MM.1S (cell line): ENCODE measurements at regions not wholly inside any gene's neighbourhood (a gene's known extent, or its start where the extent isn't known, plus 50 kb on each side); places are given as distances from the start of the nearest gene placed in this dataset.

Experiments
- DNase-seq: peaks from one replicate; pipeline ENCODE4 v3.0.0-alpha.2; 2015
- H2AFZ ChIP-seq: fragments of 300-600 bp; sonication (generic); 2 replicates; pipeline ENCODE4 v1.6.0; 2016; ENCODE audit warnings: antibody characterized with exemption, low read length
- H3F3A ChIP-seq: fragments of 300-600 bp; sonication (generic); 2 replicates; pipeline ENCODE4 v1.6.1; 2016; ENCODE audit warnings: mild to moderate bottlenecking, antibody characterized with exemption, low read length, moderate library complexity, mixed read lengths; ENCODE audit not compliant: insufficient read depth
- H3K27ac ChIP-seq: fragments of 300-600 bp; sonication (generic); 2 replicates; pipeline ENCODE4 v1.5.1; 2016; ENCODE audit warnings: mild to moderate bottlenecking, low read length
- H3K27me3 ChIP-seq: fragments of 300-600 bp; sonication (generic); replicated peaks from 2 replicates; pipeline ENCODE4 v1.6.0; 2016; ENCODE audit warnings: low read length; ENCODE audit not compliant: insufficient read depth
- H3K36me3 ChIP-seq: fragments of 300-600 bp; sonication (generic); replicated peaks from 2 replicates; pipeline ENCODE4 v1.6.1; 2016; ENCODE audit warnings: mild to moderate bottlenecking, low read length, mixed read lengths; ENCODE audit not compliant: insufficient read depth
- H3K4me1 ChIP-seq: fragments of 300-600 bp; sonication (generic); 2 replicates; pipeline ENCODE4 v1.6.1; 2016; ENCODE audit warnings: low read length, mixed read lengths
- H3K4me2 ChIP-seq: fragments of 300-600 bp; sonication (generic); 2 replicates; pipeline ENCODE4 v1.6.0; 2016; ENCODE audit warnings: low read depth, low read length
- H3K4me3 ChIP-seq: fragments of 300-600 bp; sonication (generic); 2 replicates; pipeline ENCODE4 v1.5.1; 2016; ENCODE audit warnings: low read length, mixed read lengths
- H3K79me2 ChIP-seq: fragments of 300-600 bp; sonication (generic); 2 replicates; pipeline ENCODE4 v1.6.1; 2016; ENCODE audit warnings: mixed run types, low read length, mixed read lengths
- H3K9ac ChIP-seq: fragments of 300-600 bp; sonication (generic); 2 replicates; pipeline ENCODE4 v1.6.1; 2016; ENCODE audit warnings: low read length, mixed read lengths
- H3K9me2 ChIP-seq: fragments of 300-600 bp; sonication (generic); replicated peaks from 2 replicates; pipeline ENCODE4 v1.6.1; 2016; ENCODE audit warnings: mild to moderate bottlenecking, low read length, mixed read lengths; ENCODE audit not compliant: insufficient read depth
- H3K9me3 ChIP-seq: fragments of 300-600 bp; sonication (generic); replicated peaks from 2 replicates; pipeline ENCODE4 v1.6.1; 2016; ENCODE audit warnings: mild to moderate bottlenecking, low read length, mixed read lengths; ENCODE audit not compliant: insufficient read depth
- H4K20me1 ChIP-seq: fragments of 300-600 bp; sonication (generic); 2 replicates; pipeline ENCODE4 v1.6.1; 2016; ENCODE audit warnings: mild to moderate bottlenecking, low read length, moderate library complexity, mixed read lengths; ENCODE audit not compliant: insufficient read depth
- CTCF ChIP-seq: fragments of 300-600 bp; sonication (generic); IDR thresholded peaks from 2 replicates; pipeline ENCODE4 v1.5.1; 2016; ENCODE audit warnings: antibody characterized with exemption, low read length, mixed read lengths
- EZH2 ChIP-seq: fragments of 300-600 bp; sonication (generic); optimal IDR thresholded peaks from 2 replicates; pipeline ENCODE3; 2017; ENCODE audit warnings: low read depth, mild to moderate bottlenecking, antibody characterized with exemption, low read length, mixed read lengths
- EZH2phosphoT487 ChIP-seq: fragments of 300-600 bp; sonication (generic); IDR thresholded peaks from 2 replicates; pipeline ENCODE4 v1.6.1; 2018; ENCODE audit warnings: antibody characterized with exemption, low read length

GRCh38 chr16:20216591-20217217 lies 110.6 kb downstream of the GP2 start:
- Histone ChIP-seq H3K4me1 (no peaks in the 10 kb centered on the region), H3K4me2 (no peak overlapping the region), H3K36me3 (no peaks in the 10 kb centered on the region), H3K9me3 (no peaks in the 10 kb centered on the region), H3K4me3 (no peak overlapping the region), H3F3A (no peaks in the 10 kb centered on the region), H3K9me2 (no peaks in the 10 kb centered on the region), H3K9ac (no peak overlapping the region), H4K20me1 (no peaks in the 10 kb centered on the region), H3K27ac (no peak overlapping the region), H3K27me3 (no peaks in the 10 kb centered on the region), H2AFZ (no peak overlapping the region), H3K79me2 (no peaks in the 10 kb centered on the region)
- TF ChIP-seq CTCF (no peak), EZH2 (no peak), EZH2phosphoT487 (no peak)
- peak; percentile 10 for DNase-seq

- Histone ChIP-seq H3K4me1 (no peaks in the 10 kb centered on the region), H3K79me2 (no peaks in the 10 kb centered on the region), H4K20me1 (no peaks in the 10 kb centered on the region), H3K9me2 (no peaks in the 10 kb centered on the region), H3K9me3 (no peaks in the 10 kb centered on the region), H3K27me3 (no peaks in the 10 kb centered on the region), H3K27ac (no peak overlapping the region), H2AFZ (no peak overlapping the region), H3F3A (no peaks in the 10 kb centered on the region), H3K9ac (no peak overlapping the region), H3K4me2 (no peak overlapping the region), H3K4me3 (no peak overlapping the region), H3K36me3 (no peaks in the 10 kb centered on the region)
- DNase-seq = no peak
- no peak for TF ChIP-seq EZH2
- no peak for TF ChIP-seq CTCF
- TF ChIP-seq EZH2phosphoT487 = no peak
These were observed 112.9 kb downstream of the GP2 start for GRCh38 chr16:20214401-20214800.

GRCh38 chr16:20203272-20203671 lies 124.0 kb downstream of the GP2 start:
- DNase-seq = no peak
- H3K9me3 ChIP-seq = no peaks in the 10 kb centered on the region
- no peak overlapping the region for H2AFZ ChIP-seq
- no peaks in the 10 kb centered on the region for H4K20me1 ChIP-seq
- no peak overlapping the region for H3K4me2 ChIP-seq
- H3K27me3 ChIP-seq = no peaks in the 10 kb centered on the region
- H3K9me2 ChIP-seq = no peaks in the 10 kb centered on the region
- no peak for TF ChIP-seq EZH2phosphoT487
- no peak for TF ChIP-seq EZH2
- no peak for TF ChIP-seq CTCF
- H3K9ac ChIP-seq = no peak overlapping the region
- no peaks in the 10 kb centered on the region for H3K79me2 ChIP-seq
- no peaks in the 10 kb centered on the region for H3F3A ChIP-seq
- no peaks in the 10 kb centered on the region for H3K36me3 ChIP-seq
- H3K4me3 ChIP-seq = no peak overlapping the region
- H3K4me1 ChIP-seq = no peaks in the 10 kb centered on the region
- no peak overlapping the region for H3K27ac ChIP-seq
